IMR-90 (cell line): ENCODE measurements at regions not wholly inside any gene's neighbourhood (a gene's known extent, or its start where the extent isn't known, plus 50 kb on each side); places are given as distances from the start of the nearest gene placed in this dataset.

Source experiments
- ATAC-seq: fragments of 200-7000 bp; cut with Tn5 transposase; 2 replicates; pipeline ENCODE4 v1.9.1; 2020; ENCODE audit warnings: low read depth, mild to moderate bottlenecking, moderate library complexity
- BruUV-seq: library from RNA; stranded (reverse); fragments of 400-500 nt; replicated peaks from 2 replicates; lab custom pipeline; 2021; lab: Mats Ljungman, UMichigan
- CTCF ChIA-PET: fragments of 300-600 bp; formaldehyde crosslinking; extraction: SDS; loops from one replicate; lab custom pipeline; 2021; ENCODE audit warnings: antibody characterized with exemption; lab: Yijun Ruan, JAX
- POLR2A ChIA-PET: fragments of 300-600 bp; sonication (Branson Sonifier 250); formaldehyde crosslinking; loops from one replicate; lab custom pipeline; 2022; ENCODE audit warnings: antibody characterized with exemption; ENCODE audit not compliant: unreplicated experiment; lab: Charles Lee
- DNase-seq: peaks from one replicate; pipeline ENCODE4 v3.0.0; 2013
- H2AFZ ChIP-seq: replicated peaks from 2 replicates; pipeline ENCODE3; 2013; ENCODE audit warnings: low read length, mild to moderate bottlenecking; ENCODE audit not compliant: poor library complexity
- H2AK5ac ChIP-seq: 2 replicates; pipeline ENCODE4 v1.6.1; 2013; ENCODE audit warnings: low read depth, low read length, inconsistent platforms
- H2AK9ac ChIP-seq: replicated peaks from 2 replicates; pipeline ENCODE3; 2013; ENCODE audit warnings: mild to moderate bottlenecking, low read depth, low read length, moderate library complexity; ENCODE audit not compliant: poor library complexity
- H2BK120ac ChIP-seq: 2 replicates; pipeline ENCODE4 v1.6.1; 2013; ENCODE audit warnings: low read depth, low read length, inconsistent platforms
- H2BK15ac ChIP-seq: 3 replicates; pipeline ENCODE4 v1.6.1; 2013; ENCODE audit warnings: low read depth, low read length, inconsistent platforms
- H2BK20ac ChIP-seq: 2 replicates; pipeline ENCODE4 v1.6.1; 2013; ENCODE audit warnings: low read depth, mild to moderate bottlenecking, inconsistent platforms, low read length, moderate library complexity
- H2BK5ac ChIP-seq: 2 replicates; pipeline ENCODE4 v1.6.1; 2013; ENCODE audit warnings: mild to moderate bottlenecking, low read depth, low read length, inconsistent platforms; ENCODE audit not compliant: poor library complexity, severe bottlenecking
- H3K14ac ChIP-seq: replicated peaks from 2 replicates; pipeline ENCODE4 v1.6.1; 2013; ENCODE audit warnings: low read depth, low read length, inconsistent platforms
- H3K18ac ChIP-seq: 2 replicates; pipeline ENCODE4 v1.6.1; 2013; ENCODE audit warnings: low read depth, low read length, control low read depth
- H3K23ac ChIP-seq: 2 replicates; pipeline ENCODE4 v1.6.1; 2013; ENCODE audit warnings: low read depth, low read length, inconsistent platforms
- H3K27ac ChIP-seq: 2 replicates; pipeline ENCODE4 v1.5.1; 2013; ENCODE audit warnings: mild to moderate bottlenecking, control low read depth, low read length; ENCODE audit not compliant: insufficient read depth
- H3K27me3 ChIP-seq: 2 replicates; pipeline ENCODE4 v1.6.1; 2013; ENCODE audit warnings: low read length; ENCODE audit not compliant: control insufficient read depth, insufficient read depth
- H3K36me3 ChIP-seq: 2 replicates; pipeline ENCODE4 v1.6.1; 2013; ENCODE audit warnings: low read length, mixed read lengths; ENCODE audit not compliant: control insufficient read depth, insufficient read depth
- H3K4ac ChIP-seq: 2 replicates; pipeline ENCODE4 v1.6.1; 2013; ENCODE audit warnings: low read depth, low read length, inconsistent platforms
- H3K4me1 ChIP-seq: 2 replicates; pipeline ENCODE4 v1.6.1; 2013; ENCODE audit warnings: low read length, mixed read lengths; ENCODE audit not compliant: control insufficient read depth, insufficient read depth
- H3K4me2 ChIP-seq: 2 replicates; pipeline ENCODE4 v1.6.1; 2013; ENCODE audit warnings: low read depth, mild to moderate bottlenecking, control low read depth, low read length, moderate library complexity
- H3K4me3 ChIP-seq: 2 replicates; pipeline ENCODE4 v1.5.1; 2013; ENCODE audit warnings: low read depth, mild to moderate bottlenecking, control low read depth, low read length, moderate library complexity; ENCODE audit not compliant: insufficient read depth
- H3K56ac ChIP-seq: 2 replicates; pipeline ENCODE4 v1.6.1; 2013; ENCODE audit warnings: low read length, inconsistent platforms; ENCODE audit not compliant: insufficient read depth; ENCODE audit errors: extremely low read depth
- H3K79me1 ChIP-seq, 2 experiments: 2 replicates each; pipeline ENCODE4 v1.6.1; 2013; ENCODE audit warnings: low read length in 2 of 2, inconsistent platforms in 1 of 2, low read depth in 1 of 2
- H3K9ac ChIP-seq: 2 replicates; pipeline ENCODE4 v1.6.1; 2013; ENCODE audit warnings: low read depth, low read length, control low read depth
- H3K9me1 ChIP-seq: 2 replicates; pipeline ENCODE4 v1.6.1; 2013; ENCODE audit warnings: low read length, inconsistent platforms; ENCODE audit not compliant: insufficient read depth
- H3K9me3 ChIP-seq: 2 replicates; pipeline ENCODE4 v1.6.1; 2013; ENCODE audit warnings: low read length; ENCODE audit not compliant: control insufficient read depth, insufficient read depth
- H4K20me1 ChIP-seq: 2 replicates; pipeline ENCODE4 v1.6.1; 2013; ENCODE audit warnings: low read length, inconsistent platforms; ENCODE audit not compliant: insufficient read depth
- H4K5ac ChIP-seq: 2 replicates; pipeline ENCODE4 v1.6.1; 2013; ENCODE audit warnings: mild to moderate bottlenecking, low read depth, low read length, control low read depth
- H4K8ac ChIP-seq, 2 experiments: 2 replicates each; pipeline ENCODE4 v1.6.1; 2013; ENCODE audit warnings: low read depth in 2 of 2, low read length in 2 of 2, control low read depth in 1 of 2, inconsistent platforms in 1 of 2
- H4K91ac ChIP-seq: 2 replicates; pipeline ENCODE4 v1.6.1; 2013; ENCODE audit warnings: low read depth, low read length, inconsistent platforms; ENCODE audit not compliant: insufficient read depth
- CEBPB ChIP-seq: IDR thresholded peaks from 2 replicates; pipeline ENCODE4 v1.6.1; 2012; ENCODE audit warnings: low read depth, low read length, improper control_type of control experiment
- ELK1 ChIP-seq: fragments of 150-350 bp; IDR thresholded peaks from 2 replicates; pipeline ENCODE4 v1.6.1; 2016; ENCODE audit warnings: low read depth, mild to moderate bottlenecking, low read length, moderate library complexity, borderline replicate concordance
- MAZ ChIP-seq: IDR thresholded peaks from 2 replicates; pipeline ENCODE4 v1.6.1; 2012; ENCODE audit warnings: low read depth, mild to moderate bottlenecking, low read length, improper control_type of control experiment, moderate library complexity, borderline replicate concordance
- NFE2L2 ChIP-seq: fragments of 150-350 bp; IDR thresholded peaks from 2 replicates; pipeline ENCODE4 v1.6.1; 2016; ENCODE audit warnings: low read depth, mild to moderate bottlenecking, low read length
- RAD21 ChIP-seq: IDR thresholded peaks from 2 replicates; pipeline ENCODE4 v1.6.1; 2012; ENCODE audit warnings: low read length, improper control_type of control experiment
- WGBS, 2 experiments: methylation state at CpG; one replicate each; pipeline versions ENCODE4 v1.1.5 to v1.1.7; 2013; ENCODE audit warnings: missing lambda C conversion rate in 2 of 2; ENCODE audit not compliant: insufficient read length in 1 of 2; ENCODE audit errors: extremely low coverage in 2 of 2; 5-methylcytosine and 5-hydroxymethylcytosine counted together
- dilution Hi-C: fragments of 300-500 bp; cut with HindIII; formaldehyde crosslinking; loops from one replicate; pipeline ENCODE4 v1.14.3; 2018; ENCODE audit warnings: low sequenced_read_pairs; ENCODE audit not compliant: unreplicated experiment
- in situ Hi-C: fragments of 300-500 bp; cut with MboI; formaldehyde crosslinking; loops from 3 replicates; pipeline ENCODE4 v1.14.3; 2019; ENCODE audit warnings: low sequenced_read_pairs, inconsistent platforms, mixed read lengths
- intact Hi-C: fragments of 100-400 bp; cut with micrococcal nuclease; formaldehyde crosslinking; loops from 2 replicates; pipeline ENCODE4 v1.10.0; 2022

DNA sequence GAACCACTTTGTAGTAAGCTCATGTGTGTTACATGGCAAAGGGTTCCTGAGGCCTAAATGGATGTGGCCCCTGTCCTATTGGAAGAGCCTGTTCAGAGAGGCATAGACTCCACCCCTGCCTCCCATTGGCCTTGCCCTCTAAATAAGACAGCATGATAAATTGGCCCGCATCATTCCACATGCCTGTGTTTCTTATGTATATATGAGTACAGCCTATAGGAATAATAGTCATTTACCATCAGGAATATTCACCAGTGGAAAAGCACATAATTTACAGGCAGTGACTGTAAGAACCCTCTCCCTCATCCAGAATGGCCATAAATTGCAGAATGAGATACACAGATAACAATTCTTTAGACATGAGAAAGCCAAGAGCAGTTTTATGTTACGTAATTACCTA is 519.5 kb upstream of the DAB1 start:
- WGBS, 2 experiments, result no CpG with 5 or more reads among the region's 2 CpGs
- no peak overlapping the region for H2AFZ ChIP-seq
- H3K18ac ChIP-seq, result no peak overlapping the region
- no peak overlapping the region for H2BK120ac ChIP-seq
- no peak overlapping the region for H3K23ac ChIP-seq
- intact Hi-C loops, result no loop called here
- H2AK9ac ChIP-seq, result no peak overlapping the region
- H4K20me1 ChIP-seq, result no peaks in the 10 kb centered on the region
- H3K9ac ChIP-seq, result no peak overlapping the region
- H3K4me1 ChIP-seq, result no peaks in the 10 kb centered on the region
- no peak overlapping the region for H3K27ac ChIP-seq
- no peak overlapping the region for H2AK5ac ChIP-seq
- BruUV-seq, result no TSS peak
- H2BK20ac ChIP-seq, result no peak overlapping the region
- no peak overlapping the region for H3K4me2 ChIP-seq
- H3K9me1 ChIP-seq, result no peaks in the 10 kb centered on the region
- dilution Hi-C loops, result no loop called here
- in situ Hi-C loops, result no loop called here
- H3K4me3 ChIP-seq, result no peak overlapping the region
- no peaks in the 10 kb centered on the region for H3K79me1 ChIP-seq
- ATAC-seq, result no peak
- no peak overlapping the region for H4K8ac ChIP-seq
- no peak overlapping the region for H3K56ac ChIP-seq
- TF ChIP-seq ELK1 (no peak), CEBPB (no peak), RAD21 (no peak), NFE2L2 (no peak), MAZ (no peak)
- no peaks in the 10 kb centered on the region for H3K36me3 ChIP-seq
- H2BK15ac ChIP-seq, result no peak overlapping the region
- H2BK5ac ChIP-seq, result no peak overlapping the region
- H3K14ac ChIP-seq, result no peak overlapping the region
- H3K27me3 ChIP-seq, result no peaks in the 10 kb centered on the region
- no peak overlapping the region for H4K5ac ChIP-seq
- POLR2A ChIA-PET, result no interaction called here
- CTCF ChIA-PET, result no interaction called here
- H3K9me3 ChIP-seq, result 0 out of 2 replicates have a peak, but pooled peaks cover 1% of the 10 kb centered on the region
- no peak overlapping the region for H4K91ac ChIP-seq
- H3K4ac ChIP-seq, result no peak overlapping the region
- DNase-seq, result no peak
